NCI-H2196 (cell line): ENCODE measurements at regions not wholly inside any gene's neighbourhood (a gene's known extent, or its start where the extent isn't known, plus 50 kb on each side); places are given as distances from the start of the nearest gene placed in this dataset.
"Not testable (repeated sequence)": the region's sequence is repeated elsewhere in the genome, so short reads cannot be mapped to it uniquely, and the experiment has no call there.

Experiments
- DNase-seq: peaks from one replicate; lab custom pipeline; 2025; ENCODE audit not compliant: unreplicated experiment; lab: John Stamatoyannopoulos, UW

GRCh38 chr14:23750357-23750756, 114.2 kb downstream of the DHRS2 start:
- DNase-seq = no peak

DNA sequence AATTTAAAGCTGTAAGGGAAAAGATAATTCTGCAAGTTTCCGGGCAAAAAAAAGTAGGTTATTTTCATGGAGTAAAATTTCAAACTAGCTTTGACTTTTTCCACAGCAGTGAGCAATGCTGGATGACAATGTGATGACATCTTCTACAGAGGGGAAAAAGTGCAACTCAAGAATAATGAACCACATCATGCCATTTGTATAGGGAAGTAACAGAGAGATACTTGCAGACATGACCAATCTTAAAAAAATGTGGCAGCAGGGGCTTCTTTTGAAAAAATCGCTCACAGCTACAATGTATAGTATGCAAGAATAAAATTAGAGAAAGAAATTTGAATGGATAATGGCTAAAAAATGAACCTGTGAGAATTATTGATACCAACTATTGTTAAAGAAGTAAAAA, 115.5 kb downstream of the DHRS2 start:
- no peak for DNase-seq

DNA sequence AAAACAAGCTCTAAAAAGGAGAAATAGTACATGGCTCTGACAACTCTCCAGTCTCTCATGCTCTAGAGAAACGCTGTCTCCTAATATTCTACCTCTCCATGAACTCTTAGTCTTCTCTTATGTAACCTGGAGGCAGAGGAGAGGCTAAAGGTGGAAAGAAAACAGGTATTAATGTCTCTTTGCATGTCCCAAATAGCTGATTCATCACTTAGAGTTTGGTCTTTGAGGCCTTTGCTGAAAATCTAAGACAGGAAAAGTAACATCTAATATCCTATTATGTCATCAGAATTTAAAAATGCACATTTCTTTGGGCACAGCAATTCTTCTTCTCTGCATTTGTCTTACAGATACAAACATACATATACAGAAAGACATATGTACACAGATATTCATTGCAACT, 127.2 kb downstream of the DHRS2 start:
- DNase-seq = no peak

DNA sequence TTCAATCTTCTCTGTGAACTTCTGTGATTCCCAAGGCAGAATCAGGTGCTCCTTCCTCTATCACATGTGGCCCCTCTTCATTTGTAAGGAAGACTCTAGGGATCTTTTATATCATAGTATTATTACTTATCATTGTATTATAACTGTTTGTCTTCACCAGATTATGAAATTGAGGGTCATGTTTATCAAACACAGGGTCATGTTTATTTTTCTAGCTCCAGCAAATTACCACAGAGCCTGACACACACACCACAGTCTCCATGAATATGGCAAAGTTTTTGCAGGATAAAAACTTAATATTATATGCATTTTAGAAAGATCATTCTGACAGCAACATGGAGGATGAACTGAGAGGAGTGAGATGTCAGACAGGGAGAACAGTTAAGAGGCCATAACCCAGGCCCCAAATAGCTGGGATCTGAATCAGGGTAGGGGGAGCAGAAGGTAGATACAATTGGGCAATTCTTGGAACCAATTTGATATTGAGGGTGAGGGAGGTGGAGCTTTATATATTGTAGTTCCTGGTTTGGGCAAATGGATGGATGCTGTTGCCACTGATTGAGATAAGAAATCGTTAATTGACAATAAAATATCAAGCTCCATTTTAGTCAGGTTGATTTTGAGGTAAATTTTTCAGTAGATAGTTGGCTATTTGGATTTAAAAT, 130.7 kb downstream of the DHRS2 start:
- no peak for DNase-seq

DNA sequence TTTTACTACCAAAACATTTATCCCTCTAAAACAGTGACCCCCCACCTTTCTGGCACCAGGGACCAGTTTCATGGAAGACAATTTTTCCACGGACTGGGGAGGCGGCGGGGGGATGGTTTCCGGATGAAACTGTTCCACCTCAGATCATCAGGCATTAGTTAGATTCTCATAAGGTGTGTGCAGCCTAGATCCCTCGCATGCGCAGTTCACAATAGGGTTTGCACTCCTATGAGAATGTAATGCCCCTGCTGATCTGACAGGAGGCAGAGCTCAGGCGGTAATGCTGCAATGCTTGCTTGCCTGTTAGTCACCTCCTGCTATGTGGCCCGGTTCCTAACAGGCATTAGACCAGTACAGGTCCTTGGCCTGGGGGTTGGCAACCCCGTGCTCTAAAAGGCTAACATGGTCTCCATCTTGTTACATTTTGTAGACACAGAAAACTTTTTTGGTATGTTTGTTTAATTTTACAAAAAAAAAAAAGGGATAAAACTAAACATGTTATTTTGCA, 133.1 kb downstream of the DHRS2 start:
- DNase-seq = not testable (repeated sequence)

DNA sequence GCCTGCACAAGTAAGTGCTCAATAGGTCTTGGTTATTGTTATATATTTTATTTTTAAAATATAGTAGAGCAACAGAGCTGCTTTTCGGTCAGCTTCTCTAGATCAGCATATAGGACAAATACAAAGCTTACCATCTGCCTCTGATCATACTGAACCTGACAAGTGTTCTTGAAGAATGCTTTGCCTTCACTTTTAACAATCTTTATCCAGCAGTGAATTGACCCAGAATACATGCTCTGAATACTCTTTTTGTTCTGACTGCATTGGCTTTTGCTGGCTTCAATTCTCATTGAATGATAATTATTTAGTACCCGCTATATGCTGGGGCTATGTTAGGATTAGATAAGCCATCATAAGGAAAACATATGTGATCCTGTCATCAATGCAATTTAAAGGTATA, 137.8 kb downstream of the DHRS2 start:
- DNase-seq = no peak

DNA sequence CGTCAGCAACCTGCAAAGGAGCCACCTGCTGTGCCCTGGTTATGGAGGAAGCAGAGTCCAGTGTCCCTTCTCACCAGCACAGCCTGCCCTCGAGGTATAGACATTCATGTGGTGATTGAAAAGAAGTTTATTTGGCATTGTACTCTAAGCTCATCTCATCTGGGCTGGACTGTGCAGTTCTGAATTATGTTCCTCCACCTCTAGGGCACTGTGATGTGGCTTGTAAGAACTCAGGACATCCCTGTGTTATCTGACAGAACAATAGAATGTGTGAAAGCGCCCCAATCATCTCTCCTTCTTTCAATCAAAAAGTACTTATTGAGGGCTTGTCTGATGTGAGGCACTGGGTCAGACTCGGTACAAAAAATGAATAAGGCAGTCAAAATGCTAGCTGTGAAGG, 140.1 kb downstream of the DHRS2 start:
- no peak for DNase-seq

DNA sequence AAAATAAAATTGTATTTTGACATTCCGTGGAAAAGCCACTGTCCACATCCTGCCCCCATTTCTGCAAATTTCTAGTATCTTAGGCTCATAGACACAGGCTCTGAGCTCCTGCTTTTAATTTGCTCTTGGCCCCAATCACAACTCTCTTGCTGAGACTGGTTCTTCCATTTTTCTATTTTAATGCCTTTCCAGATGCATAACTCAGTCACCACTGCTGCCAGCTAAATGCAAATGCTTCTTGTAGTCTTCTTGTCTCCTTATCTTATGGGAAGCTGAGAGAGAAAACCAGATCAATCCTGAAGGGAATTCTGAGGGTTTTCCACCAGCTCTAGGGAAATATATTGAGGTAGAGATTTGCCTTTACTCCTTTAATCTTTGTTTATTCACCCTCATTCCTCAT, 149.0 kb downstream of the DHRS2 start:
- no peak for DNase-seq

GRCh38 chr14:23787436-23787835, 151.3 kb downstream of the DHRS2 start:
- DNase-seq = no peak

DNA sequence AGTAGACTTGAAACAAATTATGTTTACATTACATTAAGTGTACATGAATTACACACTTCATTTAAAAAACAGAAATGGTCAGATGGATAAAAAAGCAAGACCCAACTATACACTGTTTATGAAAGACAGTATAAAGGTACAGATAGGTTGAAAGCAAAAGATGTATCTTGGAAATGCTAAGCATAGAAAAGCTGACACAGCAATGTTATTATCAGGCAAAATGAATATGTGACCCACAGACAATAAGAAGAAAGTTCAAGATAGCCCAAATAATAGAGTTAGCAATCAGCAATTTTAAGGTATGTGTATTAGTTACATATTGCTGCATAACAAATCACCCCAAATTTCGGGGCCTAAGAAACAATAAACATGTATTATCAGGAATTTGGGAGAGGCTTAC, 153.5 kb downstream of the DHRS2 start:
- DNase-seq = no peak

GRCh38 chr14:23793532-23793931, 157.4 kb downstream of the DHRS2 start:
- DNase-seq = no peak

- no peak for DNase-seq
These were observed 152.8 kb upstream of the DHRS4 start for GRCh38 chr14:23800811-23801210.

- no peak for DNase-seq
These were observed 151.8 kb upstream of the DHRS4 start for GRCh38 chr14:23801766-23802165.

- no peak for DNase-seq
These were observed 148.8 kb upstream of the DHRS4 start for GRCh38 chr14:23804817-23805216.

DNA sequence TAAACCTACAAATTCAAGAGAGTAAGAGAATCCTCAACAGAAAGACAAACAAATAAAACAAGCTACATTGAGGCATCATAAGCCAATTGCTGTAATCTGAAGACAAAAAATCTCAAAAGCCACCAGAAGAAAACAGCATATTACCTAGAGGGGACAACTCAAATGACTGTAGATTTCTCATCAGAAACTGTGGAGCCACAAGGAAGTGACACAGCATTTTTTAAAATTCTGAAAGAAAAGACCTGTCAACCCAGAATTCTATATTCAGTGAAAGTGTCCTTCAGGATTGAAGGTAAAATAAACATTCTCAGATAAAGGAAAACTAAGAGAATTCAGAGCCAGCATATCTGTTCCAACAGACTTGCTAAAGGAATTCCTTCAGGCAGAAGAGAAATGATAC, 147.8 kb upstream of the DHRS4 start:
- DNase-seq = no peak

DNA sequence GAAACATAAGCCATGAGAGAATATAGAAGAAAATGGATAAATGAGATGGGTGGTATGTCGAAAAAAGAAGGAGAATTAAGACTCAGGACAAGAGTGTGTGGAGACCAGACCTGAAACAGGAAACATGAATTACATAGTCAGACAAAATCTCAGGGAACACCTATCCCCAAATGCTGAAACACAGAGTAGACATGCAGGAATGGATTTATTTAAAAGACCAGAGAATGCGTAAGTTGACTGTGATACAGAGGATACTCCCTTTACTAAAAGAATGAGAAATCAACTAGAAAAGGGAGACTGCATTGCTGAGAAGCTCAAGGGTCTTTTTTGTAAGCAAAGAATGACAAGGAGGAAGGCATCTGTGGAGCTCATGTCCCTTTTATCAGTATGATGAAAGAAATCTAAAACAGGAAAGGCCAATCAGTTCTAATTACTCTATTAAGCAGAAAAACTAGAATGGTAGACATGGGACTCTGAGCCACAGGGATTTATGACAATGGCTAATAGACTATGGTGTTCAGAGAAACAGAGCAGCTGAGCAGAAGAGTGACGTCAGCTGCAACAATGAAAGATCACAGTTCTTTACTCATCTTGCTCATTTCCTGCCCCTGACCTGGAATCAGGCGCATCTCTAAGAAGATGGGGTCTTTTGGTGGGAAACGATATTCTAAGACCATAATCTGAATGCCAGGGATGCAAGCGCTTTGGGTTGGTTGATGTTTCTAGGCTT, 138.9 kb upstream of the DHRS4 start:
- DNase-seq = no peak

- DNase-seq = no peak
These were observed 137.2 kb upstream of the DHRS4 start for GRCh38 chr14:23816371-23816770.

DNA sequence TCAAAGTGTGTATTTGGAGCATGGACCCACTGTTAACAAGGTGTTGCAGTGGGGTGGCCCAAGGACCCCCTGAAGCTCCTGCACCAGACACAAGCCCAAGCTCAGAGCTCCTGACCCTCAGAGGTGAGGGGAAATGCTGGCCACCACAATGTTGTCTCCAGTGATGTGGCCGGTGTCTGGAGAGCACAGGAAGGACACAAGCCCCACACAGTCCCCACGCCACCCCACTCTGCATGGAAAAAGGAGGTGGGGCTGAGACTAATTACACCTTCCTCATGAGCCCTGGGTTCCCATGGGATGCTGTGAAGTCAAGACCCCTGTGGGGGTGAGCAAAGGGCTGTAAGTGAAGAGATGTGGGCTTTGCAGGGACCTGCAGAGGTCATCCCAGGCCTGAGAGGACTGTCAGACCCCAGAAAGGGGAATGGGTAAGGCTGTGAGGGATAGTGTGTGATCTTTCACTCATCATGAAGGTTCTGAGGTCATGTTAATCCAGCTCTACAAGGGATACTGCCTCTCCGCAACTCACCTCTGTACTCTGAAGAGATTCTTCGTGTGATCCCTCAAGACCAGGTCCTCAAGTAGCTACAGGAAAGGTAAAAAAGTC, 136.3 kb upstream of the DHRS4 start:
- DNase-seq = no peak

- DNase-seq = no peak
These were observed 126.3 kb upstream of the DHRS4 start for GRCh38 chr14:23827100-23827892.

DNA sequence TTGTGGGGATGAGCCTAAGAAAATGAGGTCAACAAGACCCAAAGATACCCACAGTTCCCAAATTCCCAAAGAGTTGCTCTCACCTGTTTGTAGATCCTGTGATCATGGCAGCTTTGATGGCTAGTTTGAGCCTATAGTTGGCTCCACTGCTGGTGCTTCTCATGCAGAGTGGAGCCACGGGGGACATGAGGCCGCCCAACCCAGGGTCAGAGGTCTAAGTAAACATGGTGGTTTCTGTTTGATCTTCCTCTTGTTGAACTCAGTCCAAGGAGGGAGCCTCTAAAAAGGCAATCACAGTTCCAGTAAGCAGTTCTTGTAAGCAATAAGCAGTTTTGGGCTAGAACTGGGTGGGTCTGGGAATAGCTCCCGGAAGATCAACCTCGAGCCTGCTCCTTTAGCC, 125.6 kb upstream of the DHRS4 start:
- no peak for DNase-seq

DNA sequence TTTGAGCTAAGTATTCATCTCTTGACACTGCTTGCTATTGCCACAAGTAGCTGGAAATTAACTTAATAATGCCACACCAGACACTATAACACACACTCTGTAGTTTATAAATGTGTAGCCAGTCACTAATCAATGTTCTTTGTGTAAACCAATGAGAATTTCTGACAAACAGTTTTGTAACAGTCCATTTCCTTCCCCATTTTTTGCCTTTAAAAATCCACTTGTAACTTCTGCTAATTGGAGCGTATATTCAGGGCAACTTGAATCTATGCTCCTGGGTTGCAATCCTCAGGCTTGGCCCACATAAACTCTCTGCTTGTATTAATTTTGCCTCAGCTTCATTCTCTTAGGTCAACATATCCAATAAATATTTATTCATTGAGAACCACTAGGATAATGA, 125.0 kb upstream of the DHRS4 start:
- DNase-seq = no peak
